Breast epithelium (tissue), 3 donors: ENCODE measurements at regions not wholly inside any gene's neighbourhood (a gene's known extent, or its start where the extent isn't known, plus 50 kb on each side); places are given as distances from the start of the nearest gene placed in this dataset.

Source experiments
- POLR2A ChIP-seq: fragments of 450-650 bp; IDR thresholded peaks from one replicate; pipeline ENCODE4 v1.6.1; 2016; ENCODE audit warnings: antibody characterized with exemption, mild to moderate bottlenecking, moderate library complexity
- TF ChIP-seq, protein P1 (sequence below), 3 donors: fragments of 450-650 bp; IDR thresholded peaks; one replicate each; pipeline ENCODE4 v1.5.1; 2016 to 2017; ENCODE audit warnings: antibody characterized with exemption in 3 of 3, mild to moderate bottlenecking in 3 of 3, moderate library complexity in 3 of 3

DNA sequence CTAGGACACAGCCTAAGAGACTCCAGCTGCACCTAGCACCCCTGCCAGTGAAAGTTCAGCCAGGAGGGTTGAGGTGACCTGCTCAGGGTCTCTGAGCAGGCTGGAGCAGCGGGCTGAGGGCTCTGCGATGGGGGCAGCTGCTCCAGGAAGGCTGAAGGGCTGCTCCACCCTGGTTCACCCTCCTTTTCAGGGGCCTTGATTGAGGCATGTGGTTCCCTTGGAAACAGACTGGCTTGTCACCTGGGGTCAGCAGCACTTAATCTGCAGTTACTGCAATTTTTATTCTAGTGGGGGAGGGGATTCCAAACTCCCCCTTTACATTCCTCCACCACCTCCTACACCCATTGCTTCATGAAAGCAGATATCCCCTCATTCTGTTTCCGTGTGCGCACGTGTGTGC, 85.3 kb upstream of the UNC5B start:
- TF ChIP-seq, protein P1, sequence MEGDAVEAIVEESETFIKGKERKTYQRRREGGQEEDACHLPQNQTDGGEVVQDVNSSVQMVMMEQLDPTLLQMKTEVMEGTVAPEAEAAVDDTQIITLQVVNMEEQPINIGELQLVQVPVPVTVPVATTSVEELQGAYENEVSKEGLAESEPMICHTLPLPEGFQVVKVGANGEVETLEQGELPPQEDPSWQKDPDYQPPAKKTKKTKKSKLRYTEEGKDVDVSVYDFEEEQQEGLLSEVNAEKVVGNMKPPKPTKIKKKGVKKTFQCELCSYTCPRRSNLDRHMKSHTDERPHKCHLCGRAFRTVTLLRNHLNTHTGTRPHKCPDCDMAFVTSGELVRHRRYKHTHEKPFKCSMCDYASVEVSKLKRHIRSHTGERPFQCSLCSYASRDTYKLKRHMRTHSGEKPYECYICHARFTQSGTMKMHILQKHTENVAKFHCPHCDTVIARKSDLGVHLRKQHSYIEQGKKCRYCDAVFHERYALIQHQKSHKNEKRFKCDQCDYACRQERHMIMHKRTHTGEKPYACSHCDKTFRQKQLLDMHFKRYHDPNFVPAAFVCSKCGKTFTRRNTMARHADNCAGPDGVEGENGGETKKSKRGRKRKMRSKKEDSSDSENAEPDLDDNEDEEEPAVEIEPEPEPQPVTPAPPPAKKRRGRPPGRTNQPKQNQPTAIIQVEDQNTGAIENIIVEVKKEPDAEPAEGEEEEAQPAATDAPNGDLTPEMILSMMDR (IDR thresholded peaks at IDR 0.05), result no peak
- TF ChIP-seq POLR2A, result no peak
